Activated CD4-positive, alpha-beta T cell treated with anti-CD3 and anti-CD28 coated beads, Interleukin-2, Interleukin-6, amounts not matched to agents 100 ng/mL and 50 ng/mL, durations not matched to agents 16 hours and 8 hours (primary cell): ENCODE measurements at regions not wholly inside any gene's neighbourhood (a gene's known extent, or its start where the extent isn't known, plus 50 kb on each side); places are given as distances from the start of the nearest gene placed in this dataset.
A peak's percentile ranks its signal among the peaks of the same experiment; 100 is the strongest.
"Not testable (repeated sequence)": the region's sequence is repeated elsewhere in the genome, so short reads cannot be mapped to it uniquely, and the experiment has no call there.

Experiments used
- DNase-seq: peaks from one replicate; pipeline ENCODE4 v3.0.0-alpha.2; 2020

- peak; percentile 1 for DNase-seq
Observed at GRCh38 chr2:89326455-89326854, 635.0 kb downstream of the RPIA start.

DNA sequence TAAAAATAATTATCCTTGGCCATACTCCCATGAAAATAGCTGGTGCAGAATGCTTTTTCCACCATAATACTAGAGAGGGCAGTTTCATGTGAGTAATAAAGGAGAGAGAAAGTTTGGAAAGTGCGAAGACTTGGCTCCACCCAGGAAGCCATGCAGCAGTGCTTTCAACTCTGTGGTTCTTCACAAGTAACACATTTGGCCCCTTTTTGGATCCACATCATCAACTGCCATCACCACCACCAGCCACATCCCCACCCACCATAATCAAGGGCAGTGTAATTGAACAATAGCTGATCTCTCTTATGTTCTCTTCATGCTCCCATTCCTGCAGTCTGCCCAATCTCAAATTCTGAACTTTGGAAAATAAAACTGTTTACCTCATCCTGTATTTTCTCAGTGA lies 637.3 kb downstream of the RPIA start:
- not testable (repeated sequence) for DNase-seq
